GM18861 (cell line): ENCODE measurements at regions not wholly inside any gene's neighbourhood (a gene's known extent, or its start where the extent isn't known, plus 50 kb on each side); places are given as distances from the start of the nearest gene placed in this dataset.

Source experiments
- ATAC-seq: cut with Tn5 transposase; IDR thresholded peaks from one replicate; pipeline ENCODE4 v1.9.1; 2021; ENCODE audit not compliant: unreplicated experiment

GRCh38 chr7:119351320-119351719, 921.7 kb upstream of the KCND2 start:
- no peak for ATAC-seq

GRCh38 chr7:119374436-119374835, 898.5 kb upstream of the KCND2 start:
- ATAC-seq: no peak

GRCh38 chr7:119377861-119378260, 895.1 kb upstream of the KCND2 start:
- ATAC-seq: no peak

GRCh38 chr7:119382726-119383125, 890.2 kb upstream of the KCND2 start:
- ATAC-seq: no peak

GRCh38 chr7:119395024-119395423, 878.0 kb upstream of the KCND2 start:
- no peak for ATAC-seq

GRCh38 chr7:119397156-119397555, 875.8 kb upstream of the KCND2 start:
- no peak for ATAC-seq

GRCh38 chr7:119408596-119408995, 864.4 kb upstream of the KCND2 start:
- no peak for ATAC-seq

GRCh38 chr7:119413314-119413805, 859.6 kb upstream of the KCND2 start:
- ATAC-seq: no peak

- ATAC-seq: no peak
Measured at GRCh38 chr7:119415682-119416081, 857.3 kb upstream of the KCND2 start.

- ATAC-seq: no peak
Measured at GRCh38 chr7:119421657-119422056, 851.3 kb upstream of the KCND2 start.

GRCh38 chr7:119436882-119437281, 836.1 kb upstream of the KCND2 start:
- ATAC-seq: no peak

GRCh38 chr7:119438315-119438714, 834.7 kb upstream of the KCND2 start:
- no peak for ATAC-seq

GRCh38 chr7:119439192-119439591, 833.8 kb upstream of the KCND2 start:
- no peak for ATAC-seq

- ATAC-seq: no peak
Measured at GRCh38 chr7:119452401-119452800, 820.6 kb upstream of the KCND2 start.

GRCh38 chr7:119465798-119466305, 807.1 kb upstream of the KCND2 start:
- ATAC-seq: no peak

GRCh38 chr7:119472408-119473038, 800.5 kb upstream of the KCND2 start:
- ATAC-seq: no peak

GRCh38 chr7:119482209-119482608, 790.8 kb upstream of the KCND2 start:
- peak; percentile 97 for ATAC-seq

GRCh38 chr7:119482671-119483070, 790.3 kb upstream of the KCND2 start:
- ATAC-seq: no peak

GRCh38 chr7:119483364-119483763, 789.6 kb upstream of the KCND2 start:
- no peak for ATAC-seq

GRCh38 chr7:119514326-119514725, 758.6 kb upstream of the KCND2 start:
- ATAC-seq: no peak

GRCh38 chr7:119515214-119515613, 757.8 kb upstream of the KCND2 start:
- ATAC-seq: no peak

GRCh38 chr7:119515962-119516361, 757.0 kb upstream of the KCND2 start:
- no peak for ATAC-seq

GRCh38 chr7:119522263-119522662, 750.7 kb upstream of the KCND2 start:
- ATAC-seq: no peak
